HepG2 (cell line): ENCODE measurements at regions not wholly inside any gene's neighbourhood (a gene's known extent, or its start where the extent isn't known, plus 50 kb on each side); places are given as distances from the start of the nearest gene placed in this dataset.

Source experiments
- ATAC-seq: fragments of 200-7000 bp; cut with Tn5 transposase; 3 replicates; pipeline ENCODE4 v1.9.1; 2020; ENCODE audit warnings: mild to moderate bottlenecking, moderate library complexity
- BruUV-seq: library from RNA; stranded (reverse); fragments of 400-500 nt; replicated peaks from 2 replicates; lab custom pipeline; 2021; lab: Mats Ljungman, UMichigan
- CTCF ChIA-PET: fragments of 300-600 bp; formaldehyde crosslinking; extraction: SDS; loops from one replicate; lab custom pipeline; 2021; ENCODE audit warnings: low total read pairs, inconsistent platforms, low intra/inter-chr PET ratio; lab: Yijun Ruan, JAX
- POLR2A ChIA-PET: fragments of 350-600 bp; sonication (Branson Sonifier 250); formaldehyde crosslinking; loops from one replicate; lab custom pipeline; 2020; ENCODE audit warnings: antibody characterized with exemption, inconsistent platforms; lab: Yijun Ruan, JAX
- DNase-seq: peaks from one replicate; pipeline ENCODE4 v3.0.0-alpha.2; 2015; ENCODE audit warnings: low spot score
- FAIRE-seq: peaks from 3 replicates; lab custom pipeline; 2011; peaks lifted over from hg19 to GRCh38; lab: Jason Lieb, UNC
- H2AFZ ChIP-seq: one replicate; pipeline ENCODE4 v1.6.1; 2011; ENCODE audit warnings: low read length, inconsistent platforms
- H3K27ac ChIP-seq: fragments of 300-600 bp; 3 replicates; pipeline ENCODE4 v1.8.0; 2011; ENCODE audit warnings: mixed run types, mild to moderate bottlenecking, mixed read lengths, low read length, inconsistent platforms; ENCODE audit not compliant: insufficient read depth; ENCODE audit errors: extremely low read length
- H3K27me3 ChIP-seq, 2 experiments: fragments of 200-600 bp in 1 of 2; 2 replicates in 1 of 2; 3 replicates in 1 of 2; pipeline versions ENCODE4 v1.6.0 to v1.8.0; 2011; ENCODE audit warnings: low read length in 2 of 2, mild to moderate bottlenecking in 2 of 2, moderate library complexity in 2 of 2, inconsistent platforms in 1 of 2; ENCODE audit not compliant: insufficient read depth in 2 of 2, control insufficient read depth in 1 of 2
- H3K36me3 ChIP-seq, 2 experiments: fragments of 200-600 bp in 1 of 2; replicated peaks in 1 of 2; 2 replicates in 1 of 2; 3 replicates in 1 of 2; pipeline versions ENCODE4 v1.5.1 to v1.8.0; 2011; ENCODE audit warnings: low read length in 2 of 2, inconsistent platforms in 1 of 2; ENCODE audit not compliant: insufficient read depth in 2 of 2, control insufficient read depth in 1 of 2
- H3K4me1 ChIP-seq: 2 replicates; pipeline ENCODE4 v1.5.1; 2012; ENCODE audit warnings: low read length, inconsistent platforms; ENCODE audit not compliant: insufficient read depth
- H3K4me2 ChIP-seq: 2 replicates; pipeline ENCODE4 v1.6.0; 2011; ENCODE audit warnings: low read depth, low read length, inconsistent platforms
- H3K4me3 ChIP-seq, 3 experiments: fragments of 200-600 bp in 1 of 3; sonication (generic), shearing (Covaris generic) in 1 of 3; replicated peaks in 1 of 3; 2 replicates each; pipeline ENCODE4 v1.5.1; 2011 to 2016; ENCODE audit warnings: low read length in 3 of 3, inconsistent platforms in 2 of 3, low read depth in 2 of 3, mild to moderate bottlenecking in 2 of 3, control low read depth in 1 of 3, mixed read lengths in 1 of 3; ENCODE audit not compliant: insufficient read depth in 1 of 3
- H3K79me2 ChIP-seq: one replicate; pipeline ENCODE4 v1.6.1; 2011; ENCODE audit warnings: low read length, inconsistent platforms; ENCODE audit not compliant: insufficient read depth
- H3K9ac ChIP-seq: 2 replicates; pipeline ENCODE4 v1.6.0; 2011; ENCODE audit warnings: mild to moderate bottlenecking, low read depth, low read length, inconsistent platforms; ENCODE audit not compliant: insufficient read depth
- H3K9me3 ChIP-seq: 2 replicates; pipeline ENCODE4 v1.5.1; 2012; ENCODE audit warnings: mild to moderate bottlenecking, low read length
- H4K20me1 ChIP-seq: 2 replicates; pipeline ENCODE4 v1.6.0; 2011; ENCODE audit warnings: inconsistent platforms, mild to moderate bottlenecking, low read length, moderate library complexity; ENCODE audit not compliant: insufficient read depth
- BORCS8-MEF2B ChIP-seq: sonication (generic); formaldehyde crosslinking; IDR thresholded peaks from 2 replicates; pipeline ENCODE4 v1.8.0; 2022; ENCODE audit warnings: mild to moderate bottlenecking, missing genetic modification reagents
- EED ChIP-seq: sonication (generic); formaldehyde crosslinking; IDR thresholded peaks from 2 replicates; pipeline ENCODE4 v1.5.0; 2020; ENCODE audit warnings: mild to moderate bottlenecking, missing genetic modification reagents
- HNF1A ChIP-seq, 2 experiments: sonication (generic) in 1 of 2; formaldehyde crosslinking in 1 of 2; IDR thresholded peaks; 2 replicates each; pipeline versions ENCODE4 v1.4.0 to v1.6.1; 2016 to 2020; ENCODE audit warnings: borderline replicate concordance in 1 of 2, low read depth in 1 of 2, mild to moderate bottlenecking in 1 of 2, missing genetic modification reagents in 1 of 2
- MTA1 ChIP-seq: sonication (generic); formaldehyde crosslinking; IDR thresholded peaks from 2 replicates; pipeline ENCODE4 v1.4.0; 2020; ENCODE audit warnings: missing genetic modification reagents, mild to moderate bottlenecking, borderline replicate concordance
- NFATC3 ChIP-seq: sonication (generic); formaldehyde crosslinking; IDR thresholded peaks from 2 replicates; pipeline ENCODE4 v1.5.1; 2020; ENCODE audit warnings: mild to moderate bottlenecking, missing genetic modification reagents
- STAG1 ChIP-seq: sonication (generic); formaldehyde crosslinking; IDR thresholded peaks from 2 replicates; pipeline ENCODE4 v1.4.0; 2020; ENCODE audit warnings: missing genetic modification reagents
- ZNF556 ChIP-seq: sonication (generic); formaldehyde crosslinking; IDR thresholded peaks from 2 replicates; pipeline ENCODE4 v1.4.0; 2020; ENCODE audit warnings: mild to moderate bottlenecking, missing genetic modification reagents, borderline replicate concordance
- ZNF768 ChIP-seq: sonication (generic); formaldehyde crosslinking; IDR thresholded peaks from 2 replicates; pipeline ENCODE4 v1.4.0; 2020; ENCODE audit warnings: missing genetic modification reagents
- ZNF777 ChIP-seq: sonication (generic); formaldehyde crosslinking; IDR thresholded peaks from 2 replicates; pipeline ENCODE4 v1.4.0; 2020; ENCODE audit warnings: missing genetic modification reagents
- WGBS: methylation state at CpG from one replicate; pipeline ENCODE4 v1.1.6; 2017; ENCODE audit warnings: low lambda C conversion rate; 5-methylcytosine and 5-hydroxymethylcytosine counted together
- in situ Hi-C: cut with HindIII; loops from 2 replicates; pipeline ENCODE4 v1.10.0; 2017; ENCODE audit warnings: low pct_unique_long_range_greater_than_20kb; ENCODE audit not compliant: extremely low pct_ligation_motif_present
- intact Hi-C: fragments of 100-400 bp; cut with micrococcal nuclease; formaldehyde crosslinking; loops from one replicate; pipeline ENCODE4 v1.10.0; 2022; ENCODE audit not compliant: unreplicated experiment
- TF ChIP-seq, protein P1 (sequence below): sonication (generic); formaldehyde crosslinking; IDR thresholded peaks from 2 replicates; pipeline ENCODE4 v1.4.0; 2020; ENCODE audit warnings: missing genetic modification reagents, borderline replicate concordance

- TF ChIP-seq NFATC3 (CRISPR knock-in tag) = no peak
- 0 out of 2 replicates have a peak, but pooled peaks have one; percentile 51 for TF ChIP-seq EED (CRISPR knock-in tag)
- TF ChIP-seq HNF1A (IDR thresholded peaks at IDR 0.05; ENCODE audit: low read depth) = no peak
- TF ChIP-seq HNF1A (CRISPR knock-in tag; IDR thresholded peaks at IDR 0.05; ENCODE audit: borderline replicate concordance) = no peak
Observed at GRCh38 chr2:240259201-240259923, 118.9 kb upstream of the OTOS start (continued).

- H3K4me2 ChIP-seq = 0 out of 2 replicates have a peak overlapping the region, but pooled peaks have one; percentile 30
- in situ Hi-C loops = no loop called here
- ChIA-PET POLR2A (interaction anchor here (1.3 kb wide), 1 partner anchor 9 kb away, joined by 4 read pairs; no protein-coding TSS in a partner anchor), CTCF (no interaction called here)
- intact Hi-C loops = no loop called here
- no TSS peak for BruUV-seq
- peaks cover 14% of the 10 kb centered on the region for H3K9me3 ChIP-seq
- ATAC-seq (no peak), FAIRE-seq (no peak), DNase-seq (no peak)
- no peaks in the 10 kb centered on the region for H3K36me3 ChIP-seq
- no peaks in the 10 kb centered on the region for H4K20me1 ChIP-seq
- no peak overlapping the region for H3K4me3 ChIP-seq
- no peak overlapping the region for H2AFZ ChIP-seq
- 55% methylated on average over 5 of the region's 7 CpGs for WGBS
- peaks cover 39% of the 10 kb centered on the region for H3K4me1 ChIP-seq
- H3K27ac ChIP-seq = no peak overlapping the region
- H3K9ac ChIP-seq = no peak overlapping the region
- TF ChIP-seq ZNF777 = no peak
- 0 out of 2 replicates have a peak, but pooled peaks have one; percentile 10 for TF ChIP-seq ZNF768 (CRISPR knock-in tag)
- TF ChIP-seq BORCS8-MEF2B (CRISPR knock-in tag) = no peak
- 0 out of 2 replicates have a peak, but pooled peaks have one; percentile 14 for TF ChIP-seq STAG1 (CRISPR knock-in tag)
- 0 out of 2 replicates have a peak, but pooled peaks have one; percentile 31 for TF ChIP-seq ZNF556 (CRISPR knock-in tag)
- TF ChIP-seq MTA1 = 0 out of 2 replicates have a peak, but pooled peaks have one; percentile 25
- TF ChIP-seq, protein P1, sequence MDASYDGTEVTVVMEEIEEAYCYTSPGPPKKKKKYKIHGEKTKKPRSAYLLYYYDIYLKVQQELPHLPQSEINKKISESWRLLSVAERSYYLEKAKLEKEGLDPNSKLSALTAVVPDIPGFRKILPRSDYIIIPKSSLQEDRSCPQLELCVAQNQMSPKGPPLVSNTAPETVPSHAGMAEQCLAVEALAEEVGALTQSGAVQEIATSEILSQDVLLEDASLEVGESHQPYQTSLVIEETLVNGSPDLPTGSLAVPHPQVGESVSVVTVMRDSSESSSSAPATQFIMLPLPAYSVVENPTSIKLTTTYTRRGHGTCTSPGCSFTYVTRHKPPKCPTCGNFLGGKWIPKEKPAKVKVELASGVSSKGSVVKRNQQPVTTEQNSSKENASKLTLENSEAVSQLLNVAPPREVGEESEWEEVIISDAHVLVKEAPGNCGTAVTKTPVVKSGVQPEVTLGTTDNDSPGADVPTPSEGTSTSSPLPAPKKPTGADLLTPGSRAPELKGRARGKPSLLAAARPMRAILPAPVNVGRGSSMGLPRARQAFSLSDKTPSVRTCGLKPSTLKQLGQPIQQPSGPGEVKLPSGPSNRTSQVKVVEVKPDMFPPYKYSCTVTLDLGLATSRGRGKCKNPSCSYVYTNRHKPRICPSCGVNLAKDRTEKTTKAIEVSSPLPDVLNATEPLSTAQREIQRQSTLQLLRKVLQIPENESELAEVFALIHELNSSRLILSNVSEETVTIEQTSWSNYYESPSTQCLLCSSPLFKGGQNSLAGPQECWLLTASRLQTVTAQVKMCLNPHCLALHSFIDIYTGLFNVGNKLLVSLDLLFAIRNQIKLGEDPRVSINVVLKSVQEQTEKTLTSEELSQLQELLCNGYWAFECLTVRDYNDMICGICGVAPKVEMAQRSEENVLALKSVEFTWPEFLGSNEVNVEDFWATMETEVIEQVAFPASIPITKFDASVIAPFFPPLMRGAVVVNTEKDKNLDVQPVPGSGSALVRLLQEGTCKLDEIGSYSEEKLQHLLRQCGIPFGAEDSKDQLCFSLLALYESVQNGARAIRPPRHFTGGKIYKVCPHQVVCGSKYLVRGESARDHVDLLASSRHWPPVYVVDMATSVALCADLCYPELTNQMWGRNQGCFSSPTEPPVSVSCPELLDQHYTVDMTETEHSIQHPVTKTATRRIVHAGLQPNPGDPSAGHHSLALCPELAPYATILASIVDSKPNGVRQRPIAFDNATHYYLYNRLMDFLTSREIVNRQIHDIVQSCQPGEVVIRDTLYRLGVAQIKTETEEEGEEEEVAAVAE (CRISPR knock-in tag) = no peak
- peaks cover 7% of the 10 kb centered on the region for H3K79me2 ChIP-seq
- no peaks in the 10 kb centered on the region; a peak in 1 of 5 replicates for H3K27me3 ChIP-seq
Observed at GRCh38 chr2:240259924-240260529, 119.6 kb upstream of the OTOS start.
